H1 (cell line): ENCODE measurements at regions not wholly inside any gene's neighbourhood (a gene's known extent, or its start where the extent isn't known, plus 50 kb on each side); places are given as distances from the start of the nearest gene placed in this dataset.

ENCODE experiments used
- CHD1 ChIP-seq: IDR thresholded peaks from 2 replicates; pipeline ENCODE4 v1.6.1; 2012; ENCODE audit warnings: low read depth, low read length, improper control_type of control experiment
- CHD7 ChIP-seq: fragments of 300-600 bp; sonication (generic); IDR thresholded peaks from 2 replicates; pipeline ENCODE4 v1.7.1; 2012; ENCODE audit warnings: low read length, moderate library complexity, mild to moderate bottlenecking, inconsistent platforms; ENCODE audit not compliant: insufficient replicate concordance
- POLR2A ChIP-seq, 2 experiments: IDR thresholded peaks; 1 replicate in 1 of 2; 2 replicates in 1 of 2; pipeline ENCODE4 v1.6.1; 2011; ENCODE audit warnings: low read depth in 2 of 2, low read length in 2 of 2, mild to moderate bottlenecking in 2 of 2; ENCODE audit errors: control extremely low read depth in 1 of 2

GRCh38 chrX:100491174-100491573 lies 81.1 kb upstream of the PCDH19 start (continued):
- no peak for TF ChIP-seq CHD7
- TF ChIP-seq POLR2A (IDR thresholded peaks at IDR 0.05; ENCODE audit: control extremely low read depth in 1 of 2, low read depth in 2 of 2, low read length in 2 of 2) = no peak
- TF ChIP-seq CHD1 = no peak
